Tongue (tissue), 1 donor: ENCODE measurements at regions not wholly inside any gene's neighbourhood (a gene's known extent, or its start where the extent isn't known, plus 50 kb on each side); places are given as distances from the start of the nearest gene placed in this dataset.
"Not testable (repeated sequence)": the region's sequence is repeated elsewhere in the genome, so short reads cannot be mapped to it uniquely, and the experiment has no call there.

Experiments
- DNase-seq: peaks from one replicate; pipeline ENCODE4 v3.0.0-alpha.2; 2015

GRCh38 chr6:21710216-21710615 lies 116.7 kb downstream of the SOX4 start:
- DNase-seq, result no peak

GRCh38 chr6:21710908-21711627 lies 117.5 kb downstream of the SOX4 start:
- DNase-seq, result no peak

- no peak for DNase-seq
Observed at GRCh38 chr6:21712213-21712612, 118.7 kb downstream of the SOX4 start.

- DNase-seq, result no peak
Observed at GRCh38 chr6:21713481-21713880, 119.9 kb downstream of the SOX4 start.

DNA sequence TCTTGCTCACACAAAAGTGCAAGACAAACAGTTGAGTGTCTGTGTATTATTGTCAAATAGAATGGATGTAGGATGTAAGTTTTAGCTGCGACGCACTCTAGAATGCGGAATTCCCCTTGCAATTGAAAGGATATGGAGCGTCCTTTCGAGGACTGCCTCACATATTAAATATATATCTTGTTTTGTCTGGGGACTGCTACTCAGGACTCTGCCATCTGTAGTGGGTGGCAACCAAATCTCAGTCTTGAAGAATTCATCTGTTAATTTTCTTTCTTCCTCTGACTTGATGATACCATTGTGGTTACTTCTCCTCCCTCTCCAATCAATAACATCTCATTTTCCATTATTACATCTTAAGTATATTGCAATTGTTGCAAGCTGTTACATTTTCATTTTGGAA lies 121.6 kb downstream of the SOX4 start:
- no peak for DNase-seq

DNA sequence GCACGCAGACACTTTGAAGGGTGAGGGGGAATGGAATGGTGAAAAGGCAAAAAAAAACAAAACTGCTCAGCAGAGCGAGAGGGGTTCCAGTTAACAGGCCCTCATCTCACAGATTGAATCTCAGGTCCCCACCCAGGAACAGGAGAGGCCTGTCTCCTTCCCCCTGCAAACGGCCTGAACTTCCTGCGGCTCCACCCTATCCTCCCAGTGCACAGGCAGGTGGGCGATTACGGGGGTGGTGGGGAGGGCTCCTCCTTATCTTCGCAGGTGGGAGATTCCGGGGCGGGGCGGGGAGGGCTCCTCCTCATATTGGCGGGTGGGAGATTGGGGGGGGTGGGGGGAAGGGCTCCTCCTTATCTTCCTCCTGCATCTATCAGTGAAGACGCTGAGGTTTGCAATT lies 129.0 kb downstream of the SOX4 start:
- DNase-seq, result no peak

GRCh38 chr6:21726676-21727075 lies 133.1 kb downstream of the SOX4 start:
- no peak for DNase-seq

DNA sequence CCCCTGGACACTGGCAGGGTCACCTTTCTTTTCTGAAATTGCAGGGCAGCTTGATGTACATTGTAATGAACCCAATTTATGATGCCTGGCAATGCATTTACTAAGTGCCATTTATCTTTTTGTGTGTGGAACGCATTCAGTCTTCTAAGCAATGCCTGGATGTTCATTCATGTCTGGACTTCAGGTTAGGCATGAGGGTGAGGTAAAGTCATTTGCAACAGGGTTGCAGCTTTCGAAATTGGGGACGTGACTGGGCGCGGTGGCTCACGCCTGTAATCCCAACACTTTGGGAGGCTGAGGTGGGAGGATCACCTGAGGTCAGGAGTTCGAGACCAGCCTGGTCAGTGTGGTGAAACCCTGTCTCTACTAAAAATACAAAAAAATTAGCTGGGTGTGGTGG lies 134.6 kb downstream of the SOX4 start:
- DNase-seq, result no peak

DNA sequence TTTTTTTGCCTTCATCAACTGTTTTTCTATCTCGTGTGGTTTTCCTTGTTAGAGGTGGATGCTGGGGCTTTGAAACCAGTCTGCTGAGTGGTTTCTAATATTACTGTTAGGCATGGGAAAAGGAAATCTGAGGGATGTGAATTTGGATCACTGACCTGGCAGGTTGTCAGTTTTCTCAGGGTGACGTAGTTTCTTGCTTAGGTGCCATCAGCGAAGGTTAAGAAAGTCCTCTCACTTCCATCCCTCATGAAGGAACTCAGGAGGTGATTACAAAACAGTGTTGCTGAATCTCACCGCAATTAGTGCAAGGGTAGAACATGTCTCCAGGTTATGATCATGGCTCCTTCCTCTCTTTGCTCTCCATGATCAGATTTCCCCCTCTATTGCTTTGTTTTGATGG lies 135.9 kb downstream of the SOX4 start:
- no peak for DNase-seq

GRCh38 chr6:21730533-21730932 lies 137.0 kb downstream of the SOX4 start:
- no peak for DNase-seq

GRCh38 chr6:21731411-21732031 lies 138.0 kb downstream of the SOX4 start:
- peak; percentile 41 for DNase-seq

- DNase-seq, result not testable (repeated sequence)
Observed at GRCh38 chr6:21732032-21732730, 138.6 kb downstream of the SOX4 start.

- DNase-seq, result no peak
Observed at GRCh38 chr6:21732731-21733130, 139.2 kb downstream of the SOX4 start.

GRCh38 chr6:21733311-21733710 lies 139.8 kb downstream of the SOX4 start:
- no peak for DNase-seq

- no peak for DNase-seq
Observed at GRCh38 chr6:21734204-21734603, 140.7 kb downstream of the SOX4 start.

GRCh38 chr6:21738180-21739094 lies 144.9 kb downstream of the SOX4 start:
- no peak for DNase-seq

DNA sequence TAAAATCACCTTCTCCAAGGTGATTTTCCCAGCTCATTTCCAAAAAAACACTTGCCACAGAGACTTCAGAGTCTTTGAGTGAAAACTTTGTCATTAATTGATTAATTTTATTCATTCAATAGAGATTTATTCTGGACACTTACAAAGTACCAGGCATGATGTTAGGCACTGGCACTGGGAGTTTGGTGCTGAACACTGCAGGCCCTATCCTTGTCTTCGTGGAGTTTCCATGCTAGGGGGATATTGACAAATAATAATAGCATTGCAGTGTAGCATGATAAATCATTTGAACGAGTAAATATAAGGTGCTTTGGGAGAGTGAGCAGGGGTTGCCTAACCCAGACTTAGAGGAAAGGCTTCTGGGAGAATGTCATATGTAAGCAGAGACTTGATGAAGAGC lies 145.7 kb downstream of the SOX4 start:
- DNase-seq, result no peak

DNA sequence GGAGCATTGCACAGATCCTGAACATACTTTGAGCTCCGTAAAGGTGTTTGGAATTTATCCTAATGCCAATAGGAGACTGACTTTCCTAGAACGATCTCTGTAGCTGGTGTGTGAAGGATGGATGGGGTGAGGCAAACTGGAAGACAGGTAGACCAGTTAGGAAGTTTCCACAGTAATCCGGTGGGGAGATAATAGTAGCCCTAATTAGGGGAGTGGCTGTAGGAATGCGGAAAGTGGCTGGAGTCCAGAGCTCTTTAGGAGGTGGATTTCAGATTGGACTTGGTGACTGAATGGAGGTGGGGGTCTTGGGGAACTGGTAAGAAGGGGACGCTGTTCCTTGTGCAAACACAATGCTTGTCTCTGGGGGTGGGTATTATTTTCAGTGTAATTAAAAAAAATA lies 146.3 kb downstream of the SOX4 start:
- DNase-seq, result no peak

DNA sequence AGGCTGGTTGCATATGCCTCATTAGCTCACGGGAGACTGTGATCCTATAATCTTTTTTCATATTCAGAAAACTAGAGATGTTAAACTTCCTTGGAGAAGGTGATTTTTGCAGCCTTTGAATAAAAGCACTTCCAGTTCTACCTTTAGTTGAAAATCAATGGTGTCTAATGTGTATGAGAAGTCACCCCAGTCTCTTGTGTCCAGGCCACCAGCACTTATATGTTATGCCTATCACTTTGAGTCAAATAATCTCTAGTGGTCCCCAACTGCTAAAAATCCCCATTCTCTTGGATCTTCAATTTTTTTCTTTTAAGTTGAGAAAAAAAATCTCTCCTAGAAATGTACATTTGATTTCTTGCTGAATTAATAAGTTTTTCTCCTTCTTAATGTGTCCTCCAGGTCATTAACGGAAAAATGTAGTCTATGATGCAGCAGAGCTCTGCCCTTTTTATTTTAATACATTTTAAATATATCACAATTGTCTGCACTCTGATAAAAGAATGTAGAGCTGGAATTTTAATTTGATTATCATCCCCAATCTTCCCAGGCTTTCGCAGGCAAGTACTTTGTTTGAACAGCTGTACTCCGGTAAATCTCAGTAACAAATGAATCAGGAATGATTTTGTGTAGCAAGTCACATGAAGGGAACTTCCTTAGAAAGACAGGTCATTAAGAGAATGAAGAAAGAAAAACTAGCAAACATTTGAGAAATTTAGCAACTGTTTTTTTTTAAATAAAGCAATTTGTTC lies 147.0 kb downstream of the SOX4 start:
- DNase-seq, result peak; percentile 58

DNA sequence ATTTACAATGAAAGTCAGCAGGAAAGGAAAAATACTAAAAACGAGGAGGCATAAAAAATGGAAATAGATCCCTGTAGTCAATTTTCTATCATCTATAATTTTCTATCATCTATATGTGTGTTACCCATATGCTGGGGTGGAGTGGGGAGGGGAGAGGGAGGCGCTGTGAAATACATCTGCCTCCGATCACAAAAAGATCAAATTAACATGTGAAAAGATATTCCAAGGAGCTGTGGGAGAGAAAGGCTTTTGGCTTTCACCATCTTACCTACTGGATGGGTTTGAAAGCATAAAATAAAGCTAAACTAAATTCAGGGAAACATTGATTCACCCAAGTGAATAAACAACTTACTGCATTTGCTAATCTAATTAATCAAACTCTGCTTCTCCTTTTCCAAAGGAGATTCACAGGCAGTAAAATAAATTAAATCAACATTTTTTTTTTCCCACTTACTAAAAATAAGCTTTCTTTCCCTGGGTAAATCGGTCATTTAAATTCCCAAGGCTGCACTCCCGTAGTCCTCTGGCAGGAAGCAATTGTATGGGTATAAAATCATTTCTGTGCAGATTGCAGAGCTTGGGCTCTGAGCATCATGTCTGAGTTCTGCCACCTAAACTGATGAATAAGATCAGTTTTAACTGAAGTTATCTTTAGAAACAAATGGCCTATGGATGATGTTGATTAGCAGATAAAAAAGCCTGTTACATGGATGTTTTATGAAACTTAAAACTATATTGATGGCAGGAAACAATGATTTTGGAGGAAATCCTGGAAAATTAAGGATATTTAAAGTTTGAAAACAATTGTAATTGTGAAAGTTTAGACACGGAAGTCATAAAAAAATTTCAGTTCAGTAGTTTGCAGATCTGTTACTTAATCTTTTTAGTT lies 147.9 kb downstream of the SOX4 start:
- DNase-seq, result peak; percentile 29

DNA sequence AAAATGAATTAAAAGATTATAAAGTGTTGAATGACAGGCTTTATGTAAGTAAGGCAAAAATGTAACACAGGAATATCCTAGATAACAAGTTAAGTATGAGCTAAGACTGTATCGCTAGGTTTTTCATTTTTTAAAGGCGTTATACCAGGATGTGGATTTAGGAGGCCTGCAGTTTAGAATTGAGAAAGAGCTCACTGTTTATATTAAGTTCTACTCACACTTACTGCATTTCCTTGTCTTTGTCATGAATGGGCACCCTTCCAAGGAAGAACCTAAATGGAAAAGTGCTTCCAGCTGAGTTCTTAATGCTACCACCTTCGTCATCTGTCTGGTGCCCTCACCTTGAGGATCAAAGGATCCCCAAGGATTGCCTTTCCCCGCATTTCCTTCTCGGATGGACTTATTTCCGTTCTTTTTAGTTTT lies 148.7 kb downstream of the SOX4 start:
- DNase-seq, result peak; percentile 79
